ENCODE measurements at regions not wholly inside any gene's neighbourhood (a gene's known extent, or its start where the extent isn't known, plus 50 kb on each side); places are given as distances from the start of the nearest gene placed in this dataset.

- no peaks in the 10 kb centered on the region for H3K27me3 ChIP-seq (ENCODE audit: control insufficient read depth, insufficient read depth, low read length)
- no peaks in the 10 kb centered on the region for H3K4me1 ChIP-seq (ENCODE audit: control insufficient read depth, insufficient read depth, low read length)
- intact Hi-C loops (cut with micrococcal nuclease): loop anchor here (10.0 kb wide), 1 partner anchor 918 kb away; no protein-coding TSS in a partner anchor
- H3K4me3 ChIP-seq (ENCODE audit: low read length): no peak overlapping the region
- H3K27ac ChIP-seq (ENCODE audit: low read length): no peak overlapping the region
- DNase-seq: no peak
- no peak for TF ChIP-seq CTCF (IDR thresholded peaks at IDR 0.05)
- no peak overlapping the region for H3K27ac Mint-ChIP-seq
- 92% methylated on average over 7 of the region's 8 CpGs for WGBS (ENCODE audit: insufficient coverage)
- no peaks in the 10 kb centered on the region for H3K36me3 Mint-ChIP-seq
- H3K4me3 Mint-ChIP-seq: no peak overlapping the region
- H3K4me1 Mint-ChIP-seq: no peaks in the 10 kb centered on the region
- no peaks in the 10 kb centered on the region for H3K36me3 ChIP-seq (ENCODE audit: control insufficient read depth, insufficient read depth, low read length)
- no peak for ATAC-seq
- H3K9me3 Mint-ChIP-seq: no peaks in the 10 kb centered on the region
- H3K27me3 Mint-ChIP-seq (ENCODE audit: low read depth in 2 of 2): peaks cover 0 to 8% of the 10 kb centered on the region in 2 donors
- H3K9me3 ChIP-seq (ENCODE audit: control insufficient read depth, insufficient read depth, low read length): no peaks in the 10 kb centered on the region
These were observed 172.8 kb upstream of the AKR1E2 start for GRCh38 chr10:4653160-4653559.

- Mint-ChIP-seq H3K9me3 (no peaks in the 10 kb centered on the region), H3K36me3 (no peaks in the 10 kb centered on the region), H3K27me3 (ENCODE audit: low read depth in 2 of 2) (peaks cover 0 to 3% of the 10 kb centered on the region in 2 donors), H3K27ac (no peak overlapping the region), H3K4me1 (no peaks in the 10 kb centered on the region), H3K4me3 (no peak overlapping the region)
- no peaks in the 10 kb centered on the region for H3K36me3 ChIP-seq (ENCODE audit: control insufficient read depth, insufficient read depth, low read length)
- 83% methylated on average over 7 of the region's 8 CpGs for WGBS (ENCODE audit: insufficient coverage)
- no peak for DNase-seq
- TF ChIP-seq CTCF (IDR thresholded peaks at IDR 0.05): no peak
- no peaks in the 10 kb centered on the region for H3K9me3 ChIP-seq (ENCODE audit: control insufficient read depth, insufficient read depth, low read length)
- intact Hi-C loops (cut with micrococcal nuclease): loop anchor here (10.0 kb wide), 1 partner anchor 918 kb away; no protein-coding TSS in a partner anchor
- no peak overlapping the region for H3K27ac ChIP-seq (ENCODE audit: low read length)
- no peak for ATAC-seq
- no peak overlapping the region for H3K4me3 ChIP-seq (ENCODE audit: low read length)
- H3K4me1 ChIP-seq (ENCODE audit: control insufficient read depth, insufficient read depth, low read length): no peaks in the 10 kb centered on the region
- H3K27me3 ChIP-seq (ENCODE audit: control insufficient read depth, insufficient read depth, low read length): no peaks in the 10 kb centered on the region
These were observed 173.6 kb upstream of the AKR1E2 start for GRCh38 chr10:4652111-4653010.

- Histone ChIP-seq H3K36me3 (ENCODE audit: control insufficient read depth, insufficient read depth, low read length) (no peaks in the 10 kb centered on the region), H3K27ac (ENCODE audit: low read length) (no peak overlapping the region), H3K9me3 (ENCODE audit: control insufficient read depth, insufficient read depth, low read length) (no peaks in the 10 kb centered on the region), H3K4me1 (ENCODE audit: control insufficient read depth, insufficient read depth, low read length) (no peaks in the 10 kb centered on the region), H3K27me3 (ENCODE audit: control insufficient read depth, insufficient read depth, low read length) (no peaks in the 10 kb centered on the region), H3K4me3 (ENCODE audit: low read length) (no peak overlapping the region)
- no peak overlapping the region for H3K4me3 Mint-ChIP-seq
- H3K36me3 Mint-ChIP-seq: no peaks in the 10 kb centered on the region
- no peak overlapping the region for H3K27ac Mint-ChIP-seq
- DNase-seq (no peak), ATAC-seq (no peak)
- intact Hi-C loops (cut with micrococcal nuclease): loop anchor here (10.0 kb wide), 1 partner anchor 917 kb away; no protein-coding TSS in a partner anchor
- WGBS (ENCODE audit: insufficient coverage): 98% methylated on average over 5 of the region's 5 CpGs
- H3K27me3 Mint-ChIP-seq (ENCODE audit: low read depth in 2 of 2): peaks cover 0 to 5% of the 10 kb centered on the region in 2 donors
- H3K4me1 Mint-ChIP-seq: no peaks in the 10 kb centered on the region
- TF ChIP-seq CTCF (IDR thresholded peaks at IDR 0.05): no peak
- no peaks in the 10 kb centered on the region for H3K9me3 Mint-ChIP-seq
These were observed 174.5 kb upstream of the AKR1E2 start for GRCh38 chr10:4651404-4652037.

All from natural killer cell (primary cell).